HG03095 (cell line): ENCODE measurements at regions not wholly inside any gene's neighbourhood (a gene's known extent, or its start where the extent isn't known, plus 50 kb on each side); places are given as distances from the start of the nearest gene placed in this dataset.

Experiments used
- ATAC-seq: cut with Tn5 transposase; IDR thresholded peaks from one replicate; pipeline ENCODE4 v1.9.1; 2021; ENCODE audit warnings: moderate library complexity; ENCODE audit not compliant: unreplicated experiment

- no peak for ATAC-seq
These were observed 79.9 kb upstream of the DRD2 start for GRCh38 chr11:113555071-113555619.

- ATAC-seq, result no peak
These were observed 79.3 kb upstream of the DRD2 start for GRCh38 chr11:113554526-113554925.

DNA sequence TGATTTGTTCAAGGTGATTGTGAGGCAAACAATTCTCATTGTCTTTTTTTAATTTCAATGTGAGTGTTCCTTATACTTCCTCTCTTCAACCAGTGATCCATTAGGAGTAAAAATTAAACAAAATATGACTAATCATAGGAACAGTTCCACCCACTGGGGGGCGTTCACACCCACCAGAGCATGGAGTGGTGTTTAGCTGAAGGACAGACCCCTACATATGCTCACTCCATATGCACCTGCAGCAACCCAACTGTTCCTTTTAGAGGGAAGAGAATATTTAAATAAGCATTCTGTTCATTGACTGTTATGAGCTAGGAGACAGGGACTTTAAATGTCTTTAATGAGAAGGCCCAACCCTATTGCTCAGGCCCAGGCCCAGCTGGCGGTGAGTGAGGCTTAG, 78.7 kb upstream of the DRD2 start:
- ATAC-seq, result no peak

DNA sequence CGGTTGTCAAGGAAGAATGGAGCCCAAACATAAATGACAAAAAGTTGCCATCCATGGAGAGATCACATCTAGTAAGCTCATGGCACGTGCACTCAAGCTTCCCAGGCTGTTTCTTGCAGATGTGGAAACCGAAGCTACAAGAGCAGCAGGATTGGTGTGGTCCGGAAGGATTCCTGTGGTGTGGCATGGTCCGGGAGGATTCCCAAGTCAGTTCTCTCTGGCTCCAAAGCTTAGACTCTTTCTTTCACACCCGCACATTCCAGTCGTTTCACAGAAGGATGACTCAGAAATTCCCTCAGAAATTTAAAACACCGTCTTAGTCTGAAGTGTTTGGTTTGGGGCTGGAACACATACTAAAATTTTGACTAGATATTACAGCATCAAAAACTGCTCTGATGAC, 78.0 kb upstream of the DRD2 start:
- ATAC-seq, result no peak

- ATAC-seq, result no peak
These were observed 77.1 kb upstream of the DRD2 start for GRCh38 chr11:113552271-113552670.

DNA sequence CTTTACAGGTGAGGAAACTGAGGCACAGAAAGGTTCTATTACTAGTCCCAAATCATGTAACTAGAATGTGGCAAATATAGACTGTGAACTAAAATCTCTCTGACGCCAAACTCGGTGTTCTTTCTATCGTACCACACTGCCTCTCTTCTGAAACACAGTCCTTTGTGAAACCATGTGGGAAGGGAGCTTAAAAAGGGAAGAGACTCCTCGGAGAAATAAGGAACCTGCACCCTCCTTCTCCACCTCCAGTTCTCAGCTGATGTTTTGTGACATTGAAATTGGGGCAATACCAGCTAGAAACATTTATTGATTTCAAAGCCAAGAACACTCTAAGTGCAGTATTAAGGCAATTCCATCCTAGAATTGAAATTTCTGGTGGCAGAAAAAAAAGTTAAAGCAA, 76.4 kb upstream of the DRD2 start:
- no peak for ATAC-seq

DNA sequence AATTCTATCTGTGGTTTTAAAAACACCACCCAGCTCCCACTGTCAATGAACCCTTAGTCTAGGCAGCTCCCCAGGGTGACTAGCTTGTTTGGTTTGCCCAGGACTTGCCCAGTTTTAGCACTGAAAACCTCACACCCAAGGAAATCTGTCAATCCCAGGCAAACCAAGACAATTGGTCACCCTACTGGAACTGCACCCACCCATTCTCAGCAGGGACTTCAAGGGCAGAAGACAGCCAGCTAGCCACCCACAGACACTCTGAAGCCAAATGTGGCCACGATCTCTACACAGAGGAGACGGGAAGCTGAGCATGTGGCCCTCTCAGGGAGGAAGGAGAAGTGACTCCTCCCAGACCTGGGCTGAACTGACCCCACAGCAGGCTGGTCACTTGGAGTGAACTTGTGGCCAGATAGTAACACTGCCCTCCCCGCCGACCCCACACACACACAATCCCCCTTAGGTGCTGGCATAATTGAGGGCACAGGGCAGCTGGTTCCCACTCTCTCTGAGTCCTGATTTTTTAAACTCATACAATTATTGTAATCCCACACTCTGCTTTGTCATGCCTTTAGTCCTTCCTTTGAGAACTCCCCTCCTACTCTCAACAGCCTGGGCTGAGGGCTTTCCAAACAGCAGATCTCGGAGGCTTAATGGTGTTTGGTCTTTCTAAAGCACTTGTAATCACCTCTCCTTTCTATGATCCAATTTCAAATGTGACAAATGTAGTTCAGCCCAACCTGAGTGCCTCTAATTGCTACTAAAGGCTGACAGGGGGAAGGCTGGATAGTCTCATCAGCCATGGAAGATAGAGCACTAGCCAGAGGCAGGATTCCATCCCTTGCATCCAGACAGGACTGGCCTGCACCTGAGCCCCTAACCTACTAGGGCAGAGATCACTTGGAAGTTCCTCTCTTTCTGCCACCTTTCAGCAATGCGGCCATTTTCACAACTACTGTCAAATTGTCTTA, 74.7 kb upstream of the DRD2 start:
- no peak for ATAC-seq

DNA sequence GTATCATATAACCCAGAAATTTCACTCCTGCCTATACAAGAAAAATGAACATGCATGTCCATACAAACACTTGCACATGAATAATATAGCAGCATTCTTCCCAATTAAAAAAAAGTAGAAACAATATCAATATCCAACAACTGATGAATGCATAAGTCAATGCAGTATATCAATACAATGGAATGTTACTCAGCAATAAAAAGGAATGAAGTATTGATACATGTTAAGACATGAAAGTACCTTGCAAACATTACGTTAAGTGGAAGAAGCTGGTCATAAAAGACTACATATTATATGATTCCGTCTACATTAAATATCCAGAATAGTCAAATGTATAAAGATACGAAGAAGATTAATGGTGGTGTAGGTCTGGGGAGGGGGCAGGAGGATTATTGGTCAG, 73.9 kb upstream of the DRD2 start:
- no peak for ATAC-seq

DNA sequence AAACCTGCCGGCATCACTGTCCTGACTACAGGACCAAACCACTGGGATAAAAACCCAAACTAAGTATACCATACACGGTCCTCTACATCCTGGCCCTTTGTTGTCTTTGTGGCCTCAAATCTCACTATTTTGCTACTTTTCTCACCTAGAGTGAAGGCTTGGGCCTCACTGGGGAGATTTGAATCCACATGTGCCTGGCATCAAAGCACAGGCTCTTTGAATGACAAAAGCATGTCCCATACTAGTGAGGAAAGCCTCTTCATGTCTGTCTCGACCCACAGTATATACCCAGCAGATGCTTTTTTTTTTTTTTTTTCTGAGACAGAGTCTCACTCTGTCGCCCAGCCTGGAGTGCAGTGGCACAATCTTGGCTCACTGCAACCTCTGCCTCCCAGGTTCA, 72.5 kb upstream of the DRD2 start:
- no peak for ATAC-seq

DNA sequence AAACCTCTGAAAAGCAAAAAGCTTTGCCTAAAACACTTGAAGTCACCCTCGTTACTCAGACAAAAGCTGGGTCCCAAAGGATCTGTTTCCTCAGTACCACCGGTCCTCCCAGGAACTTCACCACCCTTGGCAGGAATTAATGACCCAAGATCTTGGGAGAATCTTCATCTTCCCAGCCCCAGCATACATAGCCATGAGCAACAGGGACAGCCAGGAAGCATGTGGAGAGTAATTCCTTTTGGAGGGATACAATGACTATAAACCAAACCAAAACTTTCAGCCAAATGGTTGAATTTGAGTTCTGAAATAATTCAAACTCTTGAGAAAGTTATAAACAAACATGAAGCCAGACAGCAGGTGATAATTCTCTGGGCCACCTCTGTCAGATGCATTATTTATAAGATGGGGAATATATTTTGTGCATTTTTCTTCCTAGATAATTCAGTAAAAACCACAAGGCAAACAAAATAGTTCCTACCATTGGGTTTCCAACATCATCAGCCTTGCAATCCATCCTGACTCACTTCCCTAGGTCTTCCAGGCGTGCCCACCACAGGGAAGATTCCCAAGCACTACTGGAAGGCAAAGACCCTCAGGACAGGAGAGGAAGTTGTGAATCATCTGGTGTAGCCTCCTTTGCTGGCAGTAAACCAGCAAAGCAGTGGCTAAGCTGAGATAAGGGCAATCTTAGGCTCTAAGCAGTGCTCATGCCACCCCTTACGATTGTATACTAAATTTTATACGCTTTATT, 71.7 kb upstream of the DRD2 start:
- no peak for ATAC-seq

GRCh38 chr11:113542420-113542819, 67.2 kb upstream of the DRD2 start:
- no peak for ATAC-seq

DNA sequence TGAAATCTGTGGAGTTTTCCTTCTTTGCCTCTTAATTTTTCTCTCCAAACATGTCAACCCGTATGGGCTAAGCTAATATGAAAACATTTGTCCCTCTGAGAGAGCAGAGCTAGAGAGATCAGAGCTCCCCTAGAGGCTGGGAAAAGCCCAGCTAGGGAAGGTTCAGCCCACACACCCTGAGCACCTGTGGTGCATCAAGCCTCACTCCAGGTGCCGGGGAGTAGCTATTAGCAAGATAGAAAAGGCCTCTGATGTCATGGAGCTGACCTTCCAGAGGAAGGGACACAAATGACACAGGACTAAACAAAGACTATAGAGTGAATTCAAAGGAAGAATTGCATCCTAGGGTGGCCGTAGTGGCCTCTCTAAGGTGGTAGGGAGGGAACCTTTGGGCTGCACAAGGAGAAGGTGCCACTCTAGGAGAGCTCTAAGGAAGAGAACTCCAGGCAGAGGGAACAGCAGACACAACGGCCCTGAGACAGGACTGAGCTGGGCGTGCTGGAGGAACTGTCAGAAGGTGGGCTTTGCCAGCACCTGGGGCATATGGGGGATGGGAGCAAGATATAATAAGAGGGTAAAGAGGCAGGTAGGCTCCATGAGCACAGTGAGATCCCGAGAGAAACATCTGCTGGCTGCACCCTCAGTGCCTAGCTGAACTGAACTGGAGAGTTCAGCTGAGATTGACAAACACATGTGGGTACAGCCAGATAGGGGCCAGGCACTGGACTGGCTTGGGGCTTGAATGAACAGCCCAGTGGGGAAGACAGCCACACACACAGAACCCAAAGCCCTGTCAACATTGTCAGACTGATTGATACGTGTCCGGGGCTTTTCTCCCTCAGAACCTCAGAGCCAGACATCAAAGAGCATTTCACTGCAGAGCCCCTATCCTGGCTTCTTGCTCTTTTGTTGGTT, 65.5 kb upstream of the DRD2 start:
- no peak for ATAC-seq

- no peak for ATAC-seq
These were observed 63.5 kb upstream of the DRD2 start for GRCh38 chr11:113538451-113539412.

DNA sequence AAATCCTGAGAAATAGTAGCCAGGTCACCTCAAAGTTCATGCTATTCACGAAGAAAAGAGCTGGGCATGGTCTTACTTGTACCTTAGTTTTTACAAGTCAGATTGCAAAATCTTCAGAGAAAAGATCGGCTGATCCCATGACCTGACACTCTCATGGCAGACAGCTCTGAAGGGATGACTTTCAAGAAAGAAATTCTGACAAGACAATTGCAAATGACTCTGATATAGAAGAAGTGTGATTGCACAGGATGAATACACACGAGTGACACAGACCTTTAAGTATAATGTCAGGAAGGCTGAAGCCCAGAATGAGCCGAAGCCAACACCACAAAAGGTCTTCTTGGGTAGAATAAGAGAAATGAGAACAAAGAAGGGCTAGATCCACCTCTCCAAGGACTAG, 59.4 kb upstream of the DRD2 start:
- ATAC-seq, result no peak

DNA sequence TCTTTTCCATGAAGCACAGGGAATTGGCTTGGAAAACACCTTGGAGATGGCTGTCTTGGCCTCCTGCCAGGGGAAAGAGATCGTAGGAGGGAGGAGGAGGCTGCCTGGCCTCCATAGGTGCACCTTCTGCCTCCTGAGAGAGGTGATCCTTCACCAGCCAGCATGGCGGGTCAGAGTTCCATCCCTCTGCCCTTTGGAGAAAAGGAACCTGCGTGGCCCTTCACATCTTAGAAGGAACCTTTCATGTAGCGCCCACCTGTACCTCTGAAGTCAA, 58.2 kb upstream of the DRD2 start:
- ATAC-seq, result no peak

DNA sequence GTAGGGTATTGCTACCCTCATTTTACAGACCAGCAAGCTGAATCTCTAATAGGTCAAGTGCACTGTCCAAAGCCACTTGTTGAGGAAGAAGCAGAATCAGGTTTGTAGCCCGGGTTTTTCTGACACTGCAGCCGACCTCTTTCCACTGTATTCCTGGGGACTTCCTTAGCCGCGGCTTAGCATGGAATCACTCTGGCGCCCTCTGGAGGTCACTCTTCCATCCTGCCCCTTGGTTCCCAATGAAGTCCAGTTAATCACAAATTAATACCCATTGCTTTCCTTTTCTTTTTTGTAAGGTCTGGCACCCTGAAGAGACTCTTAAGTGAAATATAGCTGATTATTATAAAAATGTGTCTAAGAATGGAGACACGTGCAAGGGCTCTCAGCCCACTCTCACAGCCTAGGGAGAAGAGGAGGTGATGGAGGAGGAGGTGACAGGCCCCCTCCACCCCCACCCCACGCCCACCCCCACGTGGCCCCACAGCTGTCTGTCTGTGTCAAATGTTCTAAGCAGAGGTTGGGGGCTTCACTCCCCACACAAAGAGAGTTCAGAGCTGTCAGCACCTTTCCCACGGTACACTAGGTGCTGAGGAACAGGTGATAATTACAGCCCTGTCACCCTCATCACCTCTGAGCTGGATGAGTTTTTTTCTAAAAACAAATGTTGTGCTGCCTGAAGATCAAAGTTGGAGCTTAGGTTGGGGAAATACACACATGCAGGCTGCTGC, 57.7 kb upstream of the DRD2 start:
- ATAC-seq, result no peak

- no peak for ATAC-seq
These were observed 56.6 kb upstream of the DRD2 start for GRCh38 chr11:113531575-113532451.

DNA sequence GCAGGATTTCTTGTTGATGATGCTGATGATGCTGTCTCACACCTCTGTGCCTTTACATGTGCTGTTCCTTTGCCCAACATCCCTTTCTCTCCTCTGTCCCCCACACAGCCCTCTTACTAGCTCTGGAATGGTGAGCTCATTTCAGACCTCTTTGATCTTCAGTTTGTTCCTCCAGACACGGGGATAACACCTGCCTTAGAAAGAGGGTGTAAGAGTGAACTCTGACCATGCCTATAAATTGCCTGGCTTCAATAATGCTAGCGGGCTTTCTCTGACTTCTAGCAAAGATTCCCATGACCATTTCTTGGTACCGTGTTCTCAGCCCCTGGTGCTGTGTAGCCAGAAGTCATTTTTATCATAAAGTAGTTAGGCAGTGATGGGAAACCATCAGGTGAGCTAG, 55.9 kb upstream of the DRD2 start:
- ATAC-seq, result no peak
